H9 (cell line): ENCODE measurements at regions not wholly inside any gene's neighbourhood (a gene's known extent, or its start where the extent isn't known, plus 50 kb on each side); places are given as distances from the start of the nearest gene placed in this dataset.
A peak's percentile ranks its signal among the peaks of the same experiment; 100 is the strongest.

Experiments used
- DNase-seq: peaks from one replicate; pipeline ENCODE4 v3.0.0-alpha.2; 2017
- H2AFZ ChIP-seq: one replicate; pipeline ENCODE4 v1.6.1; 2013; ENCODE audit warnings: mild to moderate bottlenecking, low read length, control low read depth, moderate library complexity
- H2AK5ac ChIP-seq: 2 replicates; pipeline ENCODE4 v1.6.1; 2013; ENCODE audit warnings: low read length, control low read depth, mixed read lengths; ENCODE audit not compliant: insufficient read length
- H2BK120ac ChIP-seq: one replicate; pipeline ENCODE4 v1.6.1; 2013; ENCODE audit warnings: low read depth, mild to moderate bottlenecking, low read length, control low read depth, inconsistent platforms; ENCODE audit not compliant: poor library complexity, severe bottlenecking
- H2BK12ac ChIP-seq: 2 replicates; pipeline ENCODE4 v1.6.1; 2013; ENCODE audit warnings: low read length, control low read depth, mixed read lengths, low read depth; ENCODE audit not compliant: insufficient read length
- H2BK15ac ChIP-seq: 2 replicates; pipeline ENCODE4 v1.6.1; 2013; ENCODE audit warnings: low read depth, low read length, control low read depth
- H2BK20ac ChIP-seq: one replicate; pipeline ENCODE4 v1.6.1; 2013; ENCODE audit warnings: low read depth, mild to moderate bottlenecking, low read length, control low read depth, inconsistent platforms; ENCODE audit not compliant: poor library complexity, severe bottlenecking
- H2BK5ac ChIP-seq: 2 replicates; pipeline ENCODE4 v1.6.1; 2013; ENCODE audit warnings: low read length, control low read depth, mixed read lengths; ENCODE audit not compliant: insufficient read length
- H3K14ac ChIP-seq: 2 replicates; pipeline ENCODE4 v1.6.1; 2013; ENCODE audit warnings: low read length, control low read depth; ENCODE audit not compliant: insufficient read depth
- H3K18ac ChIP-seq: 2 replicates; pipeline ENCODE4 v1.6.1; 2013; ENCODE audit warnings: low read depth, mild to moderate bottlenecking, mixed read lengths, low read length, control low read depth; ENCODE audit not compliant: insufficient read length
- H3K23ac ChIP-seq: 2 replicates; pipeline ENCODE4 v1.6.1; 2013; ENCODE audit warnings: low read length, control low read depth, mixed read lengths, low read depth; ENCODE audit not compliant: insufficient read length
- H3K23me2 ChIP-seq: 2 replicates; pipeline ENCODE4 v1.6.1; 2013; ENCODE audit warnings: low read depth, mild to moderate bottlenecking, mixed read lengths, low read length, control low read depth; ENCODE audit not compliant: insufficient read length, poor library complexity, severe bottlenecking
- H3K27ac ChIP-seq: 2 replicates; pipeline ENCODE4 v1.5.1; 2013; ENCODE audit warnings: low read length, control low read depth, mixed read lengths, low read depth; ENCODE audit not compliant: insufficient read length
- H3K27me3 ChIP-seq: 2 replicates; pipeline ENCODE4 v1.6.1; 2013; ENCODE audit warnings: low read length, control low read depth, inconsistent platforms; ENCODE audit not compliant: insufficient read depth
- H3K4ac ChIP-seq: 2 replicates; pipeline ENCODE4 v1.6.1; 2013; ENCODE audit warnings: low read depth, mild to moderate bottlenecking, control low read depth, inconsistent platforms, low read length, moderate library complexity
- H3K4me1 ChIP-seq: 2 replicates; pipeline ENCODE4 v1.6.1; 2013; ENCODE audit warnings: low read length, control low read depth, inconsistent platforms; ENCODE audit not compliant: insufficient read depth
- H3K4me2 ChIP-seq: 2 replicates; pipeline ENCODE4 v1.6.1; 2013; ENCODE audit warnings: low read length, control low read depth, mixed read lengths; ENCODE audit not compliant: insufficient read length, insufficient read depth
- H3K56ac ChIP-seq: 2 replicates; pipeline ENCODE4 v1.6.1; 2013; ENCODE audit warnings: low read depth, mild to moderate bottlenecking, mixed read lengths, low read length, control low read depth; ENCODE audit not compliant: insufficient read length
- H3K79me1 ChIP-seq: 2 replicates; pipeline ENCODE4 v1.6.1; 2013; ENCODE audit warnings: low read depth, mild to moderate bottlenecking, moderate library complexity, low read length, control low read depth, inconsistent platforms; ENCODE audit not compliant: insufficient read depth, poor library complexity, severe bottlenecking
- H3K79me2 ChIP-seq: 2 replicates; pipeline ENCODE4 v1.6.1; 2013; ENCODE audit warnings: low read length, control low read depth, inconsistent platforms; ENCODE audit not compliant: insufficient read depth
- H3K9ac ChIP-seq: 2 replicates; pipeline ENCODE4 v1.6.1; 2013; ENCODE audit warnings: low read length, control low read depth, mixed read lengths; ENCODE audit not compliant: insufficient read length; ENCODE audit errors: extremely low read depth
- H3K9me3 ChIP-seq: one replicate; pipeline ENCODE4 v1.6.1; 2013; ENCODE audit warnings: low read depth, low read length, inconsistent platforms; ENCODE audit not compliant: control insufficient read depth
- H3T11ph ChIP-seq: one replicate; pipeline ENCODE4 v1.6.1; 2013; ENCODE audit warnings: mild to moderate bottlenecking, low read length, control low read depth, inconsistent platforms
- H4K20me1 ChIP-seq: one replicate; pipeline ENCODE4 v1.6.1; 2013; ENCODE audit not compliant: control insufficient read depth, insufficient read length, insufficient read depth
- H4K5ac ChIP-seq: 2 replicates; pipeline ENCODE4 v1.6.1; 2013; ENCODE audit warnings: low read depth, mild to moderate bottlenecking, mixed read lengths, low read length, control low read depth; ENCODE audit not compliant: insufficient read length
- H4K8ac ChIP-seq: replicated peaks from 2 replicates; pipeline ENCODE4 v1.6.1; 2013; ENCODE audit warnings: low read length, control low read depth, mixed read lengths, low read depth; ENCODE audit not compliant: insufficient read length
- H4K91ac ChIP-seq: 2 replicates; pipeline ENCODE4 v1.6.1; 2013; ENCODE audit warnings: low read depth, mild to moderate bottlenecking, moderate library complexity, mixed read lengths, low read length, control low read depth; ENCODE audit not compliant: insufficient read length
- H3K27ac Mint-ChIP-seq, 3 experiments: 2 replicates in 2 of 3; 3 replicates in 1 of 3; pipeline ENCODE4 v1.8.0; 2020 to 2021; ENCODE audit warnings: mixed read lengths in 3 of 3, mild to moderate bottlenecking in 1 of 3, moderate library complexity in 1 of 3
- H3K27me3 Mint-ChIP-seq: 2 replicates; pipeline ENCODE4 v1.8.0; 2021; ENCODE audit warnings: low read depth, mild to moderate bottlenecking, moderate library complexity, mixed read lengths
- H3K36me3 Mint-ChIP-seq, 3 experiments: 2 replicates in 2 of 3; 3 replicates in 1 of 3; pipeline ENCODE4 v1.8.0; 2020 to 2021; ENCODE audit warnings: low read depth in 3 of 3, mixed read lengths in 3 of 3; ENCODE audit not compliant: insufficient read depth in 1 of 3
- H3K4me1 Mint-ChIP-seq, 2 experiments: 2 replicates each; pipeline ENCODE4 v1.8.0; 2020; ENCODE audit warnings: mixed read lengths in 2 of 2
- H3K4me3 Mint-ChIP-seq, 2 experiments: 2 replicates in 1 of 2; 3 replicates in 1 of 2; pipeline ENCODE4 v1.8.0; 2020 to 2021; ENCODE audit warnings: mild to moderate bottlenecking in 2 of 2, mixed read lengths in 2 of 2, moderate library complexity in 1 of 2
- H3K9me3 Mint-ChIP-seq, 2 experiments: 2 replicates in 1 of 2; 3 replicates in 1 of 2; pipeline ENCODE4 v1.8.0; 2020; ENCODE audit warnings: mild to moderate bottlenecking in 2 of 2, mixed read lengths in 2 of 2, moderate library complexity in 1 of 2
- WGBS: extraction: QIAGEN DNeasy Blood & Tissue Kit; methylation state at CpG from one replicate; pipeline ENCODE4 v1.1.7; 2013; ENCODE audit warnings: missing lambda C conversion rate, low lambda C conversion rate, mixed read lengths; ENCODE audit not compliant: insufficient read length; ENCODE audit errors: extremely low coverage; 5-methylcytosine and 5-hydroxymethylcytosine counted together
- TF ChIP-seq, protein P1 (sequence below): fragments of 200-600 bp; sonication (generic); conservative IDR thresholded peaks from 3 replicates; pipeline ENCODE4 v1.8.0; 2021; ENCODE audit warnings: antibody characterized with exemption, mild to moderate bottlenecking

DNA sequence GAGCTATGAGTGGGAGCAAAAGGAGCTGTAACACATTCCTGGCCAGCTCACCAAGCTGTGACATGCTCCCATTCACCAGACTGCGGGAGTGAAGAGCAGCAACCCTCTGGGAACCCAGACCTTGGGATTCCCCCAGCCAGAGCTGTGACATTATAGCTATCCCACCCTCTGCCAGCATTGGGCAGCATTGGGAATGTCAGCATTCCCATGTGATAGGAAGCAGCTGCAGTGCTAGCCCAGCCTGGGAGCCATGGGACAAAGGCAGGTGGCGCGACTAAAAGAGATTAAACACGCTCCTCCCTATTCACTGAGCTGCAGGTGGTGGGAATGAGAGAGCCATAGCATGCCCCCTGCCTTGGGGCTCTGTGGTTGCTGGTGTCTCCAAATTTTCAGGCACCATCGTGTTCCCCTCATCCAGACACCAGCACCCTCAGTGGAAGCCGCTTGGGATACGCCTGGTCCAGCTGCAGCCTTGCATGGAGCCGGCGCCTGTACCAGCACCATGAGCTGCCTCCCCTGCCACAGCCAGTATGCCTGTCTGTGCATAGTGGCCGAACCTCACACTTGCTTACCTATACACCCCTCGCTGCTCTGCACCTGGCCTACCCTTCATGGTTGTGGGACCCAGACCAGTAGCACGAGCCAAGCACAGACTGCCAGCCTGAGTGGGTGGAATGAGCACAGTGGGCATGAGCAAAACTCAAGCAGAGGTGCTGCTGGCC lies 695.6 kb upstream of the GCFC2 start:
- no peak overlapping the region for H4K5ac ChIP-seq
- peaks cover 34 to 52% of the 10 kb centered on the region in 2 experiments for H3K9me3 Mint-ChIP-seq

More for the DNA sequence above, 695.6 kb upstream of the GCFC2 start:
- no peak overlapping the region for H2BK120ac ChIP-seq
- Mint-ChIP-seq H3K27ac (no peak overlapping the region), H3K27me3 (no peaks in the 10 kb centered on the region), H3K4me3 (no peak overlapping the region), H3K36me3 (peaks cover 13 to 41% (median 28%) of the 10 kb centered on the region in 3 experiments), H3K4me1 (no peaks in the 10 kb centered on the region)
- no peak overlapping the region for H3K18ac ChIP-seq
- H3K9me3 ChIP-seq: peaks cover 7% of the 10 kb centered on the region
- no peak overlapping the region for H4K8ac ChIP-seq
- H3K79me1 ChIP-seq: no peaks in the 10 kb centered on the region
- H3K27ac ChIP-seq: no peak overlapping the region
- H3K9ac ChIP-seq: no peak overlapping the region
- WGBS: no CpG with 5 or more reads among the region's 12 CpGs
- no peak overlapping the region for H3T11ph ChIP-seq
- H4K91ac ChIP-seq: no peak overlapping the region
- no peak overlapping the region for H2AFZ ChIP-seq
- H2BK5ac ChIP-seq: no peak overlapping the region
- H3K4me1 ChIP-seq: no peaks in the 10 kb centered on the region
- no peak overlapping the region for H3K56ac ChIP-seq
- H3K14ac ChIP-seq: no peak overlapping the region
- peak; percentile 32 for DNase-seq
- H3K79me2 ChIP-seq: no peaks in the 10 kb centered on the region
- H3K4me2 ChIP-seq: no peak overlapping the region
- TF ChIP-seq, protein P1, sequence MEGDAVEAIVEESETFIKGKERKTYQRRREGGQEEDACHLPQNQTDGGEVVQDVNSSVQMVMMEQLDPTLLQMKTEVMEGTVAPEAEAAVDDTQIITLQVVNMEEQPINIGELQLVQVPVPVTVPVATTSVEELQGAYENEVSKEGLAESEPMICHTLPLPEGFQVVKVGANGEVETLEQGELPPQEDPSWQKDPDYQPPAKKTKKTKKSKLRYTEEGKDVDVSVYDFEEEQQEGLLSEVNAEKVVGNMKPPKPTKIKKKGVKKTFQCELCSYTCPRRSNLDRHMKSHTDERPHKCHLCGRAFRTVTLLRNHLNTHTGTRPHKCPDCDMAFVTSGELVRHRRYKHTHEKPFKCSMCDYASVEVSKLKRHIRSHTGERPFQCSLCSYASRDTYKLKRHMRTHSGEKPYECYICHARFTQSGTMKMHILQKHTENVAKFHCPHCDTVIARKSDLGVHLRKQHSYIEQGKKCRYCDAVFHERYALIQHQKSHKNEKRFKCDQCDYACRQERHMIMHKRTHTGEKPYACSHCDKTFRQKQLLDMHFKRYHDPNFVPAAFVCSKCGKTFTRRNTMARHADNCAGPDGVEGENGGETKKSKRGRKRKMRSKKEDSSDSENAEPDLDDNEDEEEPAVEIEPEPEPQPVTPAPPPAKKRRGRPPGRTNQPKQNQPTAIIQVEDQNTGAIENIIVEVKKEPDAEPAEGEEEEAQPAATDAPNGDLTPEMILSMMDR: no peak
- no peaks in the 10 kb centered on the region for H3K27me3 ChIP-seq
- no peak overlapping the region for H2AK5ac ChIP-seq
- no peak overlapping the region for H2BK20ac ChIP-seq
- no peak overlapping the region for H2BK15ac ChIP-seq
- no peak overlapping the region for H2BK12ac ChIP-seq
- no peak overlapping the region for H3K23ac ChIP-seq
- H3K4ac ChIP-seq: no peak overlapping the region
- H3K23me2 ChIP-seq: no peaks in the 10 kb centered on the region
- H4K20me1 ChIP-seq: no peaks in the 10 kb centered on the region
